HG02678 (cell line): ENCODE measurements at regions not wholly inside any gene's neighbourhood (a gene's known extent, or its start where the extent isn't known, plus 50 kb on each side); places are given as distances from the start of the nearest gene placed in this dataset.
A peak's percentile ranks its signal among the peaks of the same experiment; 100 is the strongest.
"Not testable (repeated sequence)": the region's sequence is repeated elsewhere in the genome, so short reads cannot be mapped to it uniquely, and the experiment has no call there.

Source experiments
- ATAC-seq: cut with Tn5 transposase; IDR thresholded peaks from one replicate; pipeline ENCODE4 v1.9.1; 2021; ENCODE audit warnings: mild to moderate bottlenecking, moderate library complexity; ENCODE audit not compliant: unreplicated experiment

- no peak for ATAC-seq
Measured at GRCh38 chr5:126677121-126677520, 76.4 kb downstream of the PHAX start.

GRCh38 chr5:126680191-126680817 lies 79.6 kb downstream of the PHAX start:
- peak; percentile 65 for ATAC-seq

GRCh38 chr5:126681314-126681713 lies 80.6 kb downstream of the PHAX start:
- ATAC-seq, result not testable (repeated sequence)

GRCh38 chr5:126681970-126682369 lies 81.2 kb downstream of the PHAX start:
- ATAC-seq, result no peak

GRCh38 chr5:126682856-126683255 lies 82.1 kb downstream of the PHAX start:
- ATAC-seq, result no peak

- no peak for ATAC-seq
Measured at GRCh38 chr5:126683912-126684311, 83.2 kb downstream of the PHAX start.

GRCh38 chr5:126684656-126685442 lies 84.1 kb downstream of the PHAX start:
- peak; percentile 40 for ATAC-seq

GRCh38 chr5:126686451-126687126 lies 85.8 kb downstream of the PHAX start:
- ATAC-seq, result peak; percentile 78

GRCh38 chr5:126692971-126693370 lies 84.0 kb upstream of the LMNB1 start:
- no peak for ATAC-seq

GRCh38 chr5:126693806-126694205 lies 83.1 kb upstream of the LMNB1 start:
- ATAC-seq, result no peak

- no peak for ATAC-seq
Measured at GRCh38 chr5:126694403-126694802, 82.5 kb upstream of the LMNB1 start.

- ATAC-seq, result no peak
Measured at GRCh38 chr5:126695091-126695490, 81.8 kb upstream of the LMNB1 start.

- ATAC-seq, result no peak
Measured at GRCh38 chr5:126707080-126707479, 69.9 kb upstream of the LMNB1 start.

- no peak for ATAC-seq
Measured at GRCh38 chr5:126715765-126716164, 61.2 kb upstream of the LMNB1 start.

GRCh38 chr5:126716861-126717260 lies 60.1 kb upstream of the LMNB1 start:
- ATAC-seq, result no peak

- ATAC-seq, result no peak
Measured at GRCh38 chr5:126718236-126718868, 58.6 kb upstream of the LMNB1 start.

GRCh38 chr5:126720369-126720768 lies 56.6 kb upstream of the LMNB1 start:
- ATAC-seq, result no peak

GRCh38 chr5:126723643-126724042 lies 53.3 kb upstream of the LMNB1 start:
- ATAC-seq, result no peak
